ENCODE measurements at regions not wholly inside any gene's neighbourhood (a gene's known extent, or its start where the extent isn't known, plus 50 kb on each side); places are given as distances from the start of the nearest gene placed in this dataset.
A peak's percentile ranks its signal among the peaks of the same experiment; 100 is the strongest.

- in situ Hi-C loops (cut with HindIII; ENCODE audit: low pct_unique_long_range_greater_than_20kb, low sequenced_read_pairs): no loop called here
- DNase-seq (ENCODE audit: low read depth): no peak
Measured at GRCh38 chr4:171646984-171647383, 166.2 kb upstream of the GALNTL6 start.

- in situ Hi-C loops (cut with HindIII; ENCODE audit: low pct_unique_long_range_greater_than_20kb, low sequenced_read_pairs): no loop called here
Measured at GRCh38 chr4:171644430-171645057, 168.7 kb upstream of the GALNTL6 start.

GRCh38 chr4:171639540-171639939 is 173.7 kb upstream of the GALNTL6 start:
- DNase-seq (ENCODE audit: low read depth): no peak
- in situ Hi-C loops (cut with HindIII; ENCODE audit: low pct_unique_long_range_greater_than_20kb, low sequenced_read_pairs): no loop called here

More at GRCh38 chr4:171644430-171645057, 168.7 kb upstream of the GALNTL6 start:
- DNase-seq (ENCODE audit: low read depth): no peak

- DNase-seq (ENCODE audit: low read depth): no peak
- in situ Hi-C loops (cut with HindIII; ENCODE audit: low pct_unique_long_range_greater_than_20kb, low sequenced_read_pairs): no loop called here
Measured at GRCh38 chr4:171636606-171637005, 176.6 kb upstream of the GALNTL6 start.

- in situ Hi-C loops (cut with HindIII; ENCODE audit: low pct_unique_long_range_greater_than_20kb, low sequenced_read_pairs): no loop called here
- no peak for DNase-seq (ENCODE audit: low read depth)
Measured at GRCh38 chr4:171629737-171630136, 183.5 kb upstream of the GALNTL6 start.

GRCh38 chr4:171629182-171629581 is 184.0 kb upstream of the GALNTL6 start:
- no peak for DNase-seq (ENCODE audit: low read depth)
- in situ Hi-C loops (cut with HindIII; ENCODE audit: low pct_unique_long_range_greater_than_20kb, low sequenced_read_pairs): no loop called here

- DNase-seq (ENCODE audit: low read depth): no peak
- in situ Hi-C loops (cut with HindIII; ENCODE audit: low pct_unique_long_range_greater_than_20kb, low sequenced_read_pairs): no loop called here
Measured at GRCh38 chr4:171626554-171626953, 186.7 kb upstream of the GALNTL6 start.

- DNase-seq (ENCODE audit: low read depth): no peak
- in situ Hi-C loops (cut with HindIII; ENCODE audit: low pct_unique_long_range_greater_than_20kb, low sequenced_read_pairs): no loop called here
Measured at GRCh38 chr4:171622729-171623128, 190.5 kb upstream of the GALNTL6 start.

GRCh38 chr4:171621646-171622045 is 191.6 kb upstream of the GALNTL6 start:
- no peak for DNase-seq (ENCODE audit: low read depth)
- in situ Hi-C loops (cut with HindIII; ENCODE audit: low pct_unique_long_range_greater_than_20kb, low sequenced_read_pairs): no loop called here

- in situ Hi-C loops (cut with HindIII; ENCODE audit: low pct_unique_long_range_greater_than_20kb, low sequenced_read_pairs): no loop called here
- no peak for DNase-seq (ENCODE audit: low read depth)
Measured at GRCh38 chr4:171612907-171613306, 200.3 kb upstream of the GALNTL6 start.

GRCh38 chr4:171602638-171603355 is 210.4 kb upstream of the GALNTL6 start:
- no peak for DNase-seq (ENCODE audit: low read depth)
- in situ Hi-C loops (cut with HindIII; ENCODE audit: low pct_unique_long_range_greater_than_20kb, low sequenced_read_pairs): no loop called here

- in situ Hi-C loops (cut with HindIII; ENCODE audit: low pct_unique_long_range_greater_than_20kb, low sequenced_read_pairs): no loop called here
Measured at GRCh38 chr4:171601091-171601490, 212.1 kb upstream of the GALNTL6 start.

GRCh38 chr4:171599628-171600027 is 213.6 kb upstream of the GALNTL6 start:
- in situ Hi-C loops (cut with HindIII; ENCODE audit: low pct_unique_long_range_greater_than_20kb, low sequenced_read_pairs): no loop called here
- no peak for DNase-seq (ENCODE audit: low read depth)

More at GRCh38 chr4:171601091-171601490, 212.1 kb upstream of the GALNTL6 start:
- DNase-seq (ENCODE audit: low read depth): no peak

- DNase-seq (ENCODE audit: low read depth): no peak
- in situ Hi-C loops (cut with HindIII; ENCODE audit: low pct_unique_long_range_greater_than_20kb, low sequenced_read_pairs): no loop called here
Measured at GRCh38 chr4:171594293-171594692, 218.9 kb upstream of the GALNTL6 start.

GRCh38 chr4:171590716-171591115 is 222.5 kb upstream of the GALNTL6 start:
- DNase-seq (ENCODE audit: low read depth): no peak
- in situ Hi-C loops (cut with HindIII; ENCODE audit: low pct_unique_long_range_greater_than_20kb, low sequenced_read_pairs): no loop called here

- in situ Hi-C loops (cut with HindIII; ENCODE audit: low pct_unique_long_range_greater_than_20kb, low sequenced_read_pairs): no loop called here
- DNase-seq (ENCODE audit: low read depth): no peak
Measured at GRCh38 chr4:171588764-171589163, 224.4 kb upstream of the GALNTL6 start.

- no peak for DNase-seq (ENCODE audit: low read depth)
- in situ Hi-C loops (cut with HindIII; ENCODE audit: low pct_unique_long_range_greater_than_20kb, low sequenced_read_pairs): no loop called here
Measured at GRCh38 chr4:171588051-171588545, 225.1 kb upstream of the GALNTL6 start.

- DNase-seq (ENCODE audit: low read depth): no peak
- in situ Hi-C loops (cut with HindIII; ENCODE audit: low pct_unique_long_range_greater_than_20kb, low sequenced_read_pairs): no loop called here
Measured at GRCh38 chr4:171583790-171584189, 229.4 kb upstream of the GALNTL6 start.

GRCh38 chr4:171582961-171583581 is 230.1 kb upstream of the GALNTL6 start:
- in situ Hi-C loops (cut with HindIII; ENCODE audit: low pct_unique_long_range_greater_than_20kb, low sequenced_read_pairs): no loop called here
- peak; percentile 27 for DNase-seq (ENCODE audit: low read depth)

Measured in Caki2 (cell line).